ENCODE measurements at regions not wholly inside any gene's neighbourhood (a gene's known extent, or its start where the extent isn't known, plus 50 kb on each side); places are given as distances from the start of the nearest gene placed in this dataset.

- no peaks in the 10 kb centered on the region for H3K4me1 Mint-ChIP-seq (ENCODE audit: low read depth)
- no peak overlapping the region for H3K4me3 Mint-ChIP-seq (ENCODE audit: low read depth)
- peaks cover under 1% of the 10 kb centered on the region for H3K36me3 Mint-ChIP-seq (ENCODE audit: insufficient read depth)
- H3K27ac Mint-ChIP-seq = no peak overlapping the region
- H3K27me3 Mint-ChIP-seq = no peaks in the 10 kb centered on the region
- peaks cover 14% of the 10 kb centered on the region for H3K9me3 Mint-ChIP-seq (ENCODE audit: low read depth)
- TF ChIP-seq CTCF (IDR thresholded peaks at IDR 0.05; ENCODE audit: unreplicated experiment) = no peak
- no peak for DNase-seq (ENCODE audit: low spot score, unreplicated experiment)
These were observed 274.0 kb downstream of the RNF152 start for GRCh38 chr18:61618816-61619215.

- no peak overlapping the region for H3K27ac Mint-ChIP-seq
These were observed 276.6 kb downstream of the RNF152 start for GRCh38 chr18:61616111-61616610.

GRCh38 chr18:61612517-61612916 lies 279.3 kb downstream of the CDH20 start:
- Mint-ChIP-seq H3K27me3 (peaks cover 3% of the 10 kb centered on the region), H3K4me3 (ENCODE audit: low read depth) (no peak overlapping the region), H3K27ac (no peak overlapping the region), H3K9me3 (ENCODE audit: low read depth) (peaks cover 4% of the 10 kb centered on the region), H3K4me1 (ENCODE audit: low read depth) (no peaks in the 10 kb centered on the region), H3K36me3 (ENCODE audit: insufficient read depth) (no peaks in the 10 kb centered on the region)
- TF ChIP-seq CTCF (IDR thresholded peaks at IDR 0.05; ENCODE audit: unreplicated experiment) = no peak
- no peak for DNase-seq (ENCODE audit: low spot score, unreplicated experiment)

More at GRCh38 chr18:61616111-61616610, 276.6 kb downstream of the RNF152 start:
- TF ChIP-seq CTCF (IDR thresholded peaks at IDR 0.05; ENCODE audit: unreplicated experiment) = no peak
- Mint-ChIP-seq H3K27me3 (no peaks in the 10 kb centered on the region), H3K4me1 (ENCODE audit: low read depth) (no peaks in the 10 kb centered on the region), H3K36me3 (ENCODE audit: insufficient read depth) (no peaks in the 10 kb centered on the region), H3K9me3 (ENCODE audit: low read depth) (peaks cover 10% of the 10 kb centered on the region), H3K4me3 (ENCODE audit: low read depth) (no peak overlapping the region)
- no peak for DNase-seq (ENCODE audit: low spot score, unreplicated experiment)

GRCh38 chr18:61609131-61609530 lies 275.9 kb downstream of the CDH20 start:
- peaks cover 4% of the 10 kb centered on the region for H3K9me3 Mint-ChIP-seq (ENCODE audit: low read depth)
- no peaks in the 10 kb centered on the region for H3K36me3 Mint-ChIP-seq (ENCODE audit: insufficient read depth)
- no peak for TF ChIP-seq CTCF (IDR thresholded peaks at IDR 0.05; ENCODE audit: unreplicated experiment)
- no peak overlapping the region for H3K27ac Mint-ChIP-seq
- DNase-seq (ENCODE audit: low spot score, unreplicated experiment) = no peak
- peaks cover 23% of the 10 kb centered on the region for H3K27me3 Mint-ChIP-seq
- H3K4me3 Mint-ChIP-seq (ENCODE audit: low read depth) = no peak overlapping the region
- peaks cover 6% of the 10 kb centered on the region for H3K4me1 Mint-ChIP-seq (ENCODE audit: low read depth)

GRCh38 chr18:61608316-61608715 lies 275.1 kb downstream of the CDH20 start:
- no peak overlapping the region for H3K27ac Mint-ChIP-seq
- H3K27me3 Mint-ChIP-seq = peaks cover 28% of the 10 kb centered on the region
- peaks cover 6% of the 10 kb centered on the region for H3K4me1 Mint-ChIP-seq (ENCODE audit: low read depth)
- DNase-seq (ENCODE audit: low spot score, unreplicated experiment) = no peak
- H3K4me3 Mint-ChIP-seq (ENCODE audit: low read depth) = no peak overlapping the region
- H3K36me3 Mint-ChIP-seq (ENCODE audit: insufficient read depth) = no peaks in the 10 kb centered on the region
- no peak for TF ChIP-seq CTCF (IDR thresholded peaks at IDR 0.05; ENCODE audit: unreplicated experiment)
- peaks cover 4% of the 10 kb centered on the region for H3K9me3 Mint-ChIP-seq (ENCODE audit: low read depth)

Data from progenitor cell of endocrine pancreas (in vitro differentiated cells).